ENCODE measurements at regions not wholly inside any gene's neighbourhood (a gene's known extent, or its start where the extent isn't known, plus 50 kb on each side); places are given as distances from the start of the nearest gene placed in this dataset.

GRCh38 chr3:127406309-127407025 is 118.6 kb upstream of the PRR20G start:
- TF ChIP-seq LEF1 (IDR thresholded peaks at IDR 0.05; ENCODE audit: borderline replicate concordance) (no peak), FOXA1 (IDR thresholded peaks at IDR 0.05) (no peak)

Data from HEK293T (cell line).